ENCODE measurements at regions not wholly inside any gene's neighbourhood (a gene's known extent, or its start where the extent isn't known, plus 50 kb on each side); places are given as distances from the start of the nearest gene placed in this dataset.

DNA sequence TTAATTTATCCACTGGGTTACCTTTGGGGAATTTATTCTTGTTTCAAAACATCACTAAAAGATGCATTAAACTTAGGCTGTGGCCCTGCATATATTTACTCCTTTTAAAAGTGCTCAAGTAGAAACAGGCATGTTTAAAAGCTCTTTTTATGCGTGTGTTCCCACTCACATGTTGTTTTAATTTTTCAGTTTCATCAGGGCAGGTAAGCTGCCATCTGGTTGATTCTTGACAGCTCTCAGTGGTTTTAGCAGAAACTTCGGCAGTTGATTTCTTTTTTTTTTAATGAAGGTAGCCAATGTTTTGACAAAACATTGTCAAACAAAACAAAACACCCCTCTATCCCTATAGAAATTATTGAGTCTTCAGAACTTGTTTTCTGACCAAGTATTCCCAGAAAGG is 89.6 kb upstream of the LGR5 start:
- TF ChIP-seq CTCF (IDR thresholded peaks at IDR 0.05), result no peak
- TF ChIP-seq ZFX (IDR thresholded peaks at IDR 0.05; ENCODE audit: borderline replicate concordance), result no peak

Measured in 22Rv1 (cell line).